AG09319 (cell line): ENCODE measurements at regions not wholly inside any gene's neighbourhood (a gene's known extent, or its start where the extent isn't known, plus 50 kb on each side); places are given as distances from the start of the nearest gene placed in this dataset.

Experiments
- DNase-seq: peaks from one replicate; pipeline ENCODE4 v3.0.0-alpha.2; 2010; ENCODE audit warnings: low read depth; ENCODE audit errors: extremely low read depth
- TF ChIP-seq, protein P1 (sequence below): IDR thresholded peaks from 2 replicates; pipeline ENCODE4 v1.5.1; 2011; ENCODE audit warnings: low read depth, mild to moderate bottlenecking, inconsistent platforms, low read length, moderate library complexity

DNA sequence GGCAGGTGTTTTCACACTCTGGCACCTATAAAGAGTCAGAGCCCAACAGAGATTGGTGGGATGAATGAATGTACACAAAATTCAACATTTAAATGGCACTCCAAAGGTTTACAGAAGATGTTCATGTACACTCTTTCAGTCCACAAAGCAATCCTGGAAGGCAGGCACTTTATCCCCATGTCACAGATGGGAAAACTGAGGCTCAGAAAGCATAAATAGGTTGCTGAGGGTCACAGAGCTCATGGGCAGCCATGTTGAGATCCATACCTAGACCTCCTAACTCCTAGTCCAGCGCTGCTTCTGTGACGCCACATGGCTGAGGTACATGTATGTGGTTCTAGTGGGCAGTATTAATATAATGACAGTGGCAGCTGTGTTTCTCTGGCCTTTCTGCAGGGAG is 157.7 kb upstream of the LHX1 start:
- TF ChIP-seq, protein P1, sequence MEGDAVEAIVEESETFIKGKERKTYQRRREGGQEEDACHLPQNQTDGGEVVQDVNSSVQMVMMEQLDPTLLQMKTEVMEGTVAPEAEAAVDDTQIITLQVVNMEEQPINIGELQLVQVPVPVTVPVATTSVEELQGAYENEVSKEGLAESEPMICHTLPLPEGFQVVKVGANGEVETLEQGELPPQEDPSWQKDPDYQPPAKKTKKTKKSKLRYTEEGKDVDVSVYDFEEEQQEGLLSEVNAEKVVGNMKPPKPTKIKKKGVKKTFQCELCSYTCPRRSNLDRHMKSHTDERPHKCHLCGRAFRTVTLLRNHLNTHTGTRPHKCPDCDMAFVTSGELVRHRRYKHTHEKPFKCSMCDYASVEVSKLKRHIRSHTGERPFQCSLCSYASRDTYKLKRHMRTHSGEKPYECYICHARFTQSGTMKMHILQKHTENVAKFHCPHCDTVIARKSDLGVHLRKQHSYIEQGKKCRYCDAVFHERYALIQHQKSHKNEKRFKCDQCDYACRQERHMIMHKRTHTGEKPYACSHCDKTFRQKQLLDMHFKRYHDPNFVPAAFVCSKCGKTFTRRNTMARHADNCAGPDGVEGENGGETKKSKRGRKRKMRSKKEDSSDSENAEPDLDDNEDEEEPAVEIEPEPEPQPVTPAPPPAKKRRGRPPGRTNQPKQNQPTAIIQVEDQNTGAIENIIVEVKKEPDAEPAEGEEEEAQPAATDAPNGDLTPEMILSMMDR = no peak
- DNase-seq = no peak

DNA sequence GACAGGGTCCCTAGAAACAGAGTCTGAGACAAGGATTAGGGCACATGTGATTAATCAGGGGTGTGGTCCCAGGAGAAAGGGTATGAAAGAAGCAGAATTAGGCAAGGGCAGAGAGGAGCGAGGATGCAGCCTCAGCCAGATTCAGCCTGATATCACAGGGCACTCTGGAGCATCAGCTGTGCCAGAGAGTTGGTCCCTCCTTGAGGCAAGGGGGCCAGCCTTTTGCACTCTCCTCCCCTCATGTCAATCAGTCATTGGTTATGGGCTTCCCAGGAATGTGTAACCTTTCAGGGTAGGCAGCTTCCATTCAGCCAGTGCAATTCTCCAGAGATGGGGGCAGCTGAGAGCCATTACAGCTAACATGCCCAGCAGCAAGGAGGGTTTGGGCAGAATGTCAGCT is 152.6 kb upstream of the LHX1 start:
- no peak for DNase-seq
- TF ChIP-seq, protein P1 = no peak

DNA sequence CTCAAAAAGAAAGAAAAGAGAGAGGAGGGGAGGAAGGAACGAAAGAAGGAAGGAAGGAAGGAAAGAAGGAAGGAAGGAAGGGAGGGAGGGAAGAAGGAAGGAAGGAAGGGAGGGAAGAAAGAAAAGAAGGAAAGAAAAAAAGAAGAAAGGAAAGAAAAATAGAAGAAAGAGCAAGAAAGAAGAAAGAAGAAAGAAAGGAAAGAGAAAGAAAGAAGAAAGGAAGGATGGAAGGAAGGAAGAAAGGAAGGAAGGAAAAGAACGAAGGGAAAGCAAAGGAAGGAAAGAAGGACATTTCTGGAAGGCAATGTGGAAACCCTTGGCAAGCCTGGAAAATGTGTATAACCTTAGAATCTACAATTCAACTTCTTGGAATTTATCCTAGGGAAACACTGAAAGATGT is 150.4 kb upstream of the LHX1 start:
- DNase-seq = no peak
- TF ChIP-seq, protein P1 = no peak

DNA sequence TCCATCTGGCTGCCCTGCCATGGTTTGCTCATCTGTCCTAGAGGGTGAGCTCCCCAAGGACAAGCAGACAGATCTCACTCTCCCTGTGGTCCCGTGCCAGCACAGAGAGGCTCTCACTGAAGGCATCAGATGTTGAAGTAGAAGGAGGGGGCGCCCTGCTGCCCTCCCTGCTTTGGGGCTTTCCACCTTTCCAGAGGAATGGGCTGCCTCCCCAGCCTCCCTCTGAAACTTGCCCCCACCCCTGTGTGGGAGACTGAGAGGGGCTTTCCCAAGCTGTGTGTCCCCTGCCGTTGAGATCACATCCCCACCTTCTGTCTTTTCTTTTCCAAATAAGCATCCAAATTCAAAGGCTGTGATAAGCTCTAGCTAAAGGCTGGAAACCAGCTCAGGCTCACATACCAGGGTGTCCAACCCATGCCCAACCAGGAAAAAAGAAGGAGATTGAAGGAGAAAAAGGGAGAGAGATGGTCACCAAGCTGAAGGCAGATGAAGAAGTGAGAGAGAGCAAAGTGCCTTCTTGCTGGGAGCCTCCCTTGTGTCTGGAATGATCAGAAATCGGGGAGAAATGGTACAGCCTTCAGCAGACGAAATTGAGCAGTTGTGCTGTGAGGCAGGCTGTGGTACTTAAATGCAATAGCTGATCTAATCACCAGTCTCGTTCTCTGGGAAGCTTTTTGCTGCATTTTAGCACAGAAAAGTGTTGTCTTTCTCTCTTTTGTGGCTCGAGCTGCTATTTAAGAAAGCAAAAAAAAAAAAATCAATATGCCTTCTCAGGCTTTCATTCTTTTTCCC is 145.9 kb upstream of the LHX1 start:
- DNase-seq = no peak
- TF ChIP-seq, protein P1 = no peak

DNA sequence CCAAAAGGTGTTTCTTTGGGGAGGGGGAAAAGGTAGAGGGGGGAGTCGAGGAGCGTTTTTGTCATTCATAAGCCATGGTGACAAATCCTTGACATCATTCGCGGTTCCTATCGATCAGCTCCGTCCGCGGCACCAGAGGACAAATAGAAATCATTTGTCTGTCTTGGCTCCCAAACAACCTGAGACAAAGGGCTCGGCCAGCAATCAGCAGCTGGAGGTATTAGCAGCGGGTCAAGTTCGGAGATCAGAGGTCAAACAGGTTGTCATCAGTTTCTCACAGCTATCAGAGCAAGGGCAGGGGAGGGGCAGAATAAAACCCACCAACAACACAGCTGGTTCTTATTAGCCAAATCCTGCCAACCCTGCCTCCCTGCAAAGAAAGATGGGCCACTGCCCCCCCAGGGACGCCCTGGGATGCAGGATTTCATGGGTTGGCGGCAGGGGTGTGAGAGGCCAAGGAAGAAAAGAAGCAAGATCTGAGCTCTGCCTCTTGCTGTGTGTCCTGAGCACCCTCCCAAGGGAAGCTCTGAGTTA is 145.3 kb upstream of the LHX1 start:
- no peak for DNase-seq
- TF ChIP-seq, protein P1 = no peak

DNA sequence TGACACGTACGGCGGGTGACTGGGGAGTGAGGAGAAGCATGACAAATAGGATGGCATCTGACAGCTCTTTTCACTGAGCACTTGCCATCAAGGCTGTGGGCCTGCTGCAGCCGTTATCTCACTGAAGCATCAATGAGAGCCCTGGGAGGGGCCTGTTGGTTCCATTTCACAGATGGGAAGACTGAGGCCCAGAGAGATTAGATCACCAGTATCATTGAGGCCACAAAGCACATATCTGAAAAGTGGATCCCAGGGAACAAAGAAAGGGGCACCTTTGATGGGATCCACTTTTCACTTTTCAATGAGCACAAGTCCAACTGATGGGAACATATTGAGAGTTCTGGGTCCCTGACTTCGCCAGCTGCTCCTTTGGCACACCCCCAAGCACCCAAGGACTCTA is 144.4 kb upstream of the LHX1 start:
- TF ChIP-seq, protein P1 = no peak

DNA sequence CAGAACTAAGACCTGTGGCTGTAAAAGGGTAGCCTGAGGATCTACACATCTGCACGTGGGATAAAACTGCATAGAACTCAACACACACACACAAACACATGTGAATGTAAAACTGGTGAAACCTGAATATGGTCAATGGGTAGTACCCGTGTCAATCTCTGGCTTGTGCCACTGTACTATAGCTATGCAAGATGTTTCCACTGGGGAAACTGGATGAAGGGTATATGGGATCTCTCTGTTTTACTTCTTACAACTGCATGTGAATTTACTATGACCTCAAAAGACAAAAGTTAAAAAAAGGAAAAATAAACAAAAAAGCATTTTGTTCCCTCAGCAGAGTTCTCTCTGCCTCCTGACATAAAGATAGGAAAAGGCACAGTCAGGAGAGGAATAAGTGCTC is 143.3 kb upstream of the LHX1 start:
- DNase-seq = no peak

More for the DNA sequence above, 144.4 kb upstream of the LHX1 start:
- no peak for DNase-seq

More for the DNA sequence above, 143.3 kb upstream of the LHX1 start:
- TF ChIP-seq, protein P1 = no peak
